ENCODE measurements at regions not wholly inside any gene's neighbourhood (a gene's known extent, or its start where the extent isn't known, plus 50 kb on each side); places are given as distances from the start of the nearest gene placed in this dataset.

DNA sequence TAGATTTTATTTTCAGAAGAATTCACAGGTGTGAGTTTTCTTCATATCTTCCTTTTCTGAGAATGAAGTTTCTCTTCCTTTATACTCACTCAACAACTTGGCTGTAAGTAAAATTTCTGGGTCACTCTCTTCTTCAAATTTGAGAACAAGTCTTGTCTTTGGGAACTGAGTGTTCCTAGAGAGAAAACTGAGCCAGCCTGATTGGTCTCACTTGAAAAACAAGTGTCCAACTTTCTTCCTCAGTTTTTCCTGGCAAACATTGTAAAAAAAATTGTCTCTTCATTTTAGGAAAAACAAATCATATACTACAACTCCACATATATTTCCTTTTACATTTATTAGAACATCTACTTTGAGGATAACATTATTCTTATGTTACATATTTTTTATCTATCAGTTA, 156.1 kb upstream of the GHR start:
- TF ChIP-seq, protein P1, sequence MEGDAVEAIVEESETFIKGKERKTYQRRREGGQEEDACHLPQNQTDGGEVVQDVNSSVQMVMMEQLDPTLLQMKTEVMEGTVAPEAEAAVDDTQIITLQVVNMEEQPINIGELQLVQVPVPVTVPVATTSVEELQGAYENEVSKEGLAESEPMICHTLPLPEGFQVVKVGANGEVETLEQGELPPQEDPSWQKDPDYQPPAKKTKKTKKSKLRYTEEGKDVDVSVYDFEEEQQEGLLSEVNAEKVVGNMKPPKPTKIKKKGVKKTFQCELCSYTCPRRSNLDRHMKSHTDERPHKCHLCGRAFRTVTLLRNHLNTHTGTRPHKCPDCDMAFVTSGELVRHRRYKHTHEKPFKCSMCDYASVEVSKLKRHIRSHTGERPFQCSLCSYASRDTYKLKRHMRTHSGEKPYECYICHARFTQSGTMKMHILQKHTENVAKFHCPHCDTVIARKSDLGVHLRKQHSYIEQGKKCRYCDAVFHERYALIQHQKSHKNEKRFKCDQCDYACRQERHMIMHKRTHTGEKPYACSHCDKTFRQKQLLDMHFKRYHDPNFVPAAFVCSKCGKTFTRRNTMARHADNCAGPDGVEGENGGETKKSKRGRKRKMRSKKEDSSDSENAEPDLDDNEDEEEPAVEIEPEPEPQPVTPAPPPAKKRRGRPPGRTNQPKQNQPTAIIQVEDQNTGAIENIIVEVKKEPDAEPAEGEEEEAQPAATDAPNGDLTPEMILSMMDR (IDR thresholded peaks at IDR 0.05; ENCODE audit: low read depth, low read length): no peak
- TF ChIP-seq, protein P2, sequence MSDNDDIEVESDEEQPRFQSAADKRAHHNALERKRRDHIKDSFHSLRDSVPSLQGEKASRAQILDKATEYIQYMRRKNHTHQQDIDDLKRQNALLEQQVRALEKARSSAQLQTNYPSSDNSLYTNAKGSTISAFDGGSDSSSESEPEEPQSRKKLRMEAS (IDR thresholded peaks at IDR 0.05; ENCODE audit: low read depth, low read length): no peak

All from NB4 (cell line).